ENCODE measurements at regions not wholly inside any gene's neighbourhood (a gene's known extent, or its start where the extent isn't known, plus 50 kb on each side); places are given as distances from the start of the nearest gene placed in this dataset.
"Not testable (repeated sequence)": the region's sequence is repeated elsewhere in the genome, so short reads cannot be mapped to it uniquely, and the experiment has no call there.

- DNase-seq (ENCODE audit: low read depth in 4 of 4, low spot score in 3 of 4): peak; percentile 18 to 32 (median 20)
Measured at GRCh38 chr6:153312634-153313033, 181.6 kb upstream of the RGS17 start.

- DNase-seq (ENCODE audit: low read depth in 4 of 4, low spot score in 3 of 4): no peak
Measured at GRCh38 chr6:153309651-153310050, 178.6 kb upstream of the RGS17 start.

- DNase-seq (ENCODE audit: low read depth in 4 of 4, low spot score in 3 of 4): no peak
Measured at GRCh38 chr6:153302133-153302532, 171.1 kb upstream of the RGS17 start.

GRCh38 chr6:153301602-153302001, 170.5 kb upstream of the RGS17 start:
- no peak for DNase-seq (ENCODE audit: low read depth in 4 of 4, low spot score in 3 of 4)

- not testable (repeated sequence) for DNase-seq (ENCODE audit: low read depth in 4 of 4, low spot score in 3 of 4)
Measured at GRCh38 chr6:153282456-153282855, 151.4 kb upstream of the RGS17 start.

GRCh38 chr6:153275997-153276396, 144.9 kb upstream of the RGS17 start:
- no peak for DNase-seq (ENCODE audit: low read depth in 4 of 4, low spot score in 3 of 4)

GRCh38 chr6:153272201-153272980, 141.3 kb upstream of the RGS17 start:
- no peak for DNase-seq (ENCODE audit: low read depth in 4 of 4, low spot score in 3 of 4)

- DNase-seq (ENCODE audit: low read depth in 4 of 4, low spot score in 3 of 4): no peak
Measured at GRCh38 chr6:153263489-153263888, 132.4 kb upstream of the RGS17 start.

GRCh38 chr6:153251326-153251725, 120.2 kb upstream of the RGS17 start:
- no peak for DNase-seq (ENCODE audit: low read depth in 4 of 4, low spot score in 3 of 4)

GRCh38 chr6:153237670-153238069, 106.6 kb upstream of the RGS17 start:
- DNase-seq (ENCODE audit: low read depth in 4 of 4, low spot score in 3 of 4): no peak

GRCh38 chr6:153231048-153231646, 100.1 kb upstream of the RGS17 start:
- peak in 3 of 4 donors; percentile 14 to 42 (median 23) for DNase-seq (ENCODE audit: low read depth in 4 of 4, low spot score in 3 of 4)

GRCh38 chr6:153218184-153218792, 87.2 kb upstream of the RGS17 start:
- DNase-seq (ENCODE audit: low read depth in 4 of 4, low spot score in 3 of 4): no peak

GRCh38 chr6:153216789-153217188, 85.7 kb upstream of the RGS17 start:
- no peak for DNase-seq (ENCODE audit: low read depth in 4 of 4, low spot score in 3 of 4)

- DNase-seq (ENCODE audit: low read depth in 4 of 4, low spot score in 3 of 4): no peak
Measured at GRCh38 chr6:153215242-153215641, 84.2 kb upstream of the RGS17 start.

- DNase-seq (ENCODE audit: low read depth in 4 of 4, low spot score in 3 of 4): no peak
Measured at GRCh38 chr6:153214436-153214835, 83.4 kb upstream of the RGS17 start.

- DNase-seq (ENCODE audit: low read depth in 4 of 4, low spot score in 3 of 4): no peak
Measured at GRCh38 chr6:153210083-153210482, 79.0 kb upstream of the RGS17 start.

GRCh38 chr6:153208706-153209105, 77.6 kb upstream of the RGS17 start:
- no peak for DNase-seq (ENCODE audit: low read depth in 4 of 4, low spot score in 3 of 4)

- DNase-seq (ENCODE audit: low read depth in 4 of 4, low spot score in 3 of 4): no peak
Measured at GRCh38 chr6:153207617-153208016, 76.5 kb upstream of the RGS17 start.

GRCh38 chr6:153207006-153207405, 75.9 kb upstream of the RGS17 start:
- DNase-seq (ENCODE audit: low read depth in 4 of 4, low spot score in 3 of 4): peak in 2 of 4 donors; percentile 19 to 28

- DNase-seq (ENCODE audit: low read depth in 4 of 4, low spot score in 3 of 4): no peak
Measured at GRCh38 chr6:153192943-153193885, 62.1 kb upstream of the RGS17 start.

GRCh38 chr6:153183925-153184324, 52.8 kb upstream of the RGS17 start:
- no peak for DNase-seq (ENCODE audit: low read depth in 4 of 4, low spot score in 3 of 4)

Data from right renal pelvis (tissue), 4 donors.